GM12878 (cell line): ENCODE measurements at regions not wholly inside any gene's neighbourhood (a gene's known extent, or its start where the extent isn't known, plus 50 kb on each side); places are given as distances from the start of the nearest gene placed in this dataset.

Experiments used
- ATAC-seq: fragments of 200-7000 bp; cut with Tn5 transposase; 3 replicates; pipeline ENCODE4 v1.9.1; 2020; ENCODE audit warnings: mild to moderate bottlenecking, moderate library complexity
- BruUV-seq: library from RNA; stranded (reverse); fragments of 400-500 nt; replicated peaks from 2 replicates; lab custom pipeline; 2021; lab: Mats Ljungman, UMichigan
- CTCF ChIA-PET: fragments of 300-600 bp; sonication (Branson Sonifier 250); formaldehyde crosslinking; extraction: SDS; loops from one replicate; lab custom pipeline; 2021; ENCODE audit warnings: inconsistent platforms; lab: Yijun Ruan, JAX
- POLR2A ChIA-PET: fragments of 350-600 bp; formaldehyde crosslinking; extraction: SDS; loops from one replicate; lab custom pipeline; 2021; ENCODE audit warnings: inconsistent platforms; lab: Charles Lee
- RAD21 ChIA-PET: fragments of 300-600 bp; sonication (Branson Sonifier 250); formaldehyde crosslinking; loops from one replicate; lab custom pipeline; 2023; ENCODE audit warnings: antibody characterized with exemption; ENCODE audit not compliant: unreplicated experiment; lab: Charles Lee
- SMC1A ChIA-PET: fragments of 300-600 bp; sonication (Branson Sonifier 250); formaldehyde crosslinking; loops from one replicate; lab custom pipeline; 2023; ENCODE audit not compliant: unreplicated experiment, uncharacterized antibody; lab: Charles Lee
- DNase-seq: peaks from one replicate; pipeline ENCODE4 v3.0.0-alpha.2; 2011; ENCODE audit warnings: low read depth, low spot score
- FAIRE-seq: peaks from 3 replicates; lab custom pipeline; 2011; peaks lifted over from hg19 to GRCh38; lab: Jason Lieb, UNC
- H2AFZ ChIP-seq: 2 replicates; pipeline ENCODE4 v1.6.0; 2011; ENCODE audit warnings: low read depth, low read length, control low read depth; ENCODE audit not compliant: control insufficient read depth
- H3K27ac ChIP-seq: 2 replicates; pipeline ENCODE4 v1.5.1; 2011; ENCODE audit warnings: control low read depth; ENCODE audit not compliant: control insufficient read depth, insufficient read depth
- H3K27me3 ChIP-seq, 2 experiments: replicated peaks in 1 of 2; 2 replicates each; pipeline versions ENCODE4 v1.6.0 to v1.6.1; 2011; ENCODE audit warnings: low read length in 1 of 2; ENCODE audit not compliant: control insufficient read depth in 2 of 2, insufficient read depth in 2 of 2
- H3K36me3 ChIP-seq, 2 experiments: 2 replicates each; pipeline ENCODE4 v1.5.1; 2011; ENCODE audit warnings: low read length in 1 of 2; ENCODE audit not compliant: control insufficient read depth in 2 of 2, insufficient read depth in 2 of 2
- H3K4me1 ChIP-seq: 2 replicates; pipeline ENCODE4 v1.6.1; 2011; ENCODE audit warnings: mild to moderate bottlenecking, low read length, moderate library complexity, mixed read lengths; ENCODE audit not compliant: control insufficient read depth, insufficient read depth
- H3K4me2 ChIP-seq: 2 replicates; pipeline ENCODE4 v1.6.0; 2011; ENCODE audit warnings: control low read depth; ENCODE audit not compliant: control insufficient read depth, insufficient read depth
- H3K4me3 ChIP-seq: fragments of 200-600 bp; sonication (generic); 2 replicates; pipeline ENCODE4 v1.5.1; 2016
- H3K79me2 ChIP-seq: 2 replicates; pipeline ENCODE4 v1.6.0; 2011; ENCODE audit warnings: low read length; ENCODE audit not compliant: control insufficient read depth, insufficient read depth
- H3K9ac ChIP-seq: 2 replicates; pipeline ENCODE4 v1.8.0; 2011; ENCODE audit warnings: low read length, control low read depth, mixed read lengths; ENCODE audit not compliant: control insufficient read depth, insufficient read depth
- H3K9me3 ChIP-seq: replicated peaks from 3 replicates; pipeline ENCODE4 v1.5.1; 2011; ENCODE audit warnings: mild to moderate bottlenecking, low read length; ENCODE audit not compliant: control insufficient read depth, insufficient read depth
- H4K20me1 ChIP-seq: 2 replicates; pipeline ENCODE4 v1.6.0; 2011; ENCODE audit not compliant: control insufficient read depth, insufficient read depth
- BMI1 ChIP-seq: fragments of 450-650 bp; IDR thresholded peaks from 2 replicates; pipeline ENCODE4 v1.6.1; 2016; ENCODE audit warnings: mild to moderate bottlenecking, moderate library complexity, borderline replicate concordance
- CHD2 ChIP-seq: IDR thresholded peaks from 2 replicates; pipeline ENCODE4 v1.6.1; 2011; ENCODE audit warnings: low read depth, low read length, improper control_type of control experiment, borderline replicate concordance
- EED ChIP-seq: sonication (generic); IDR thresholded peaks from 2 replicates; pipeline ENCODE4 v1.6.1; 2016; ENCODE audit warnings: antibody characterized with exemption, low read depth
- HDAC6 ChIP-seq: fragments of 200-600 bp; sonication (generic); IDR thresholded peaks from one replicate; pipeline ENCODE4 v1.8.0; 2017; ENCODE audit warnings: antibody characterized with exemption; ENCODE audit not compliant: unreplicated experiment
- HDGF ChIP-seq: fragments of 450-650 bp; IDR thresholded peaks from 2 replicates; pipeline ENCODE4 v1.6.1; 2016; ENCODE audit warnings: antibody characterized with exemption
- IKZF2 ChIP-seq, 2 experiments: fragments of 450-650 bp; IDR thresholded peaks; 2 replicates each; pipeline ENCODE4 v1.6.1; 2017; ENCODE audit warnings: mild to moderate bottlenecking in 2 of 2, moderate library complexity in 2 of 2
- MEF2A ChIP-seq: IDR thresholded peaks from 2 replicates; pipeline ENCODE4 v1.6.1; 2011; ENCODE audit warnings: low read depth, mild to moderate bottlenecking, low read length, moderate library complexity; ENCODE audit not compliant: insufficient read depth
- MYC ChIP-seq: IDR thresholded peaks from 2 replicates; pipeline ENCODE4 v1.6.1; 2011; ENCODE audit warnings: mild to moderate bottlenecking, low read length, moderate library complexity, inconsistent platforms; ENCODE audit not compliant: insufficient read depth, insufficient replicate concordance, insufficient read length, severe bottlenecking
- NFYA ChIP-seq: IDR thresholded peaks from 2 replicates; pipeline ENCODE4 v1.6.1; 2011; ENCODE audit warnings: low read depth, mild to moderate bottlenecking, low read length, improper control_type of control experiment, borderline replicate concordance
- RFX5 ChIP-seq: IDR thresholded peaks from 2 replicates; pipeline ENCODE4 v1.6.1; 2011; ENCODE audit warnings: low read depth, low read length, improper control_type of control experiment
- YBX1 ChIP-seq: fragments of 450-650 bp; IDR thresholded peaks from 2 replicates; pipeline ENCODE4 v1.6.1; 2016; ENCODE audit warnings: antibody characterized with exemption
- WGBS: methylation state at CpG from one replicate; pipeline ENCODE4 v1.1.6; 2016; ENCODE audit warnings: low lambda C conversion rate; ENCODE audit not compliant: insufficient replicate concordance, insufficient coverage; ENCODE audit errors: missing lambda C conversion rate; 5-methylcytosine and 5-hydroxymethylcytosine counted together
- in situ Hi-C: fragments of 300-500 bp; cut with MboI; formaldehyde crosslinking; loops from 9 replicates; pipeline ENCODE4 v1.14.3; 2018; ENCODE audit warnings: mixed read lengths
- intact Hi-C: fragments of 100-400 bp; cut with micrococcal nuclease; formaldehyde crosslinking; loops from one replicate; pipeline ENCODE4 v1.14.2; 2022; ENCODE audit not compliant: unreplicated experiment
- TF ChIP-seq, protein P1 (sequence below): fragments of 450-650 bp; IDR thresholded peaks from 2 replicates; pipeline ENCODE4 v1.6.1; 2017; ENCODE audit warnings: low read depth, mild to moderate bottlenecking, moderate library complexity
- TF ChIP-seq, protein P2 (sequence below): fragments of 150-350 bp; IDR thresholded peaks from 2 replicates; pipeline ENCODE4 v1.6.1; 2014; ENCODE audit warnings: mild to moderate bottlenecking, low read depth, low read length
- TF ChIP-seq, protein P3 (sequence below): fragments of 450-650 bp; IDR thresholded peaks from 2 replicates; pipeline ENCODE4 v1.6.1; 2014; ENCODE audit warnings: mild to moderate bottlenecking
- TF ChIP-seq, protein P4 (sequence below): IDR thresholded peaks from 2 replicates; pipeline ENCODE4 v1.6.1; 2011; ENCODE audit warnings: low read depth, low read length, improper control_type of control experiment, borderline replicate concordance

DNA sequence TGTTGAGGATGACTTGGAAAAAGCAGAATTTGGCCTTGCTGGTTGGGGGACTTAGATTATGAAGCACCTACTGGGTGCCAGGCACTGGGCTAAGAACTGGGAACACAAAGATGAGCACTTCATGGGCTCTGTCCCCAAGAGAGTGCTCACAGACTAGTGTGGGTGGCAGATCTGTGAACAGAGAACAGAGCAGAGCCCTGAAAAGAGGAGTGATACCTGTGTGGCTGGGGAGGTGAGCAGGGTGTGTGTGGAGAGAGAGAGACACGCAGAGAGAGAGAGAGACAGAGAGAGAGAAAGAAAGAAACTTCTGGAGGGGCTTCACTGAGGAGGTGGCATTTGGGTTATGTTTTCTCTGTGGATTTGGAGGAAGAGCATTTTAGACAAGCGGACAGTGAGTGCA is 61.1 kb upstream of the PPP2R5A start:
- H3K36me3 ChIP-seq = no peaks in the 10 kb centered on the region
- POLR2A ChIA-PET = no interaction called here
- ATAC-seq (peak; percentile 23; the same call in 1 of the 3 replicates), FAIRE-seq (no peak), DNase-seq (no peak)
- in situ Hi-C loops (no loop called here), intact Hi-C loops (no loop called here)
- SMC1A ChIA-PET = no interaction called here
- no peak overlapping the region for H2AFZ ChIP-seq
- no peaks in the 10 kb centered on the region for H3K9me3 ChIP-seq
- H3K4me3 ChIP-seq = no peak overlapping the region
- H3K4me2 ChIP-seq = no peak overlapping the region
- no peaks in the 10 kb centered on the region for H3K79me2 ChIP-seq
- BruUV-seq = no TSS peak
- H3K27me3 ChIP-seq = no peaks in the 10 kb centered on the region
- no peak overlapping the region for H3K27ac ChIP-seq
- WGBS = 61% methylated on average over 2 of the region's 2 CpGs
- no peak overlapping the region for H3K9ac ChIP-seq
- no peaks in the 10 kb centered on the region for H4K20me1 ChIP-seq
- CTCF ChIA-PET = no interaction called here
- H3K4me1 ChIP-seq = peaks cover 7% of the 10 kb centered on the region
- TF ChIP-seq, protein P1, sequence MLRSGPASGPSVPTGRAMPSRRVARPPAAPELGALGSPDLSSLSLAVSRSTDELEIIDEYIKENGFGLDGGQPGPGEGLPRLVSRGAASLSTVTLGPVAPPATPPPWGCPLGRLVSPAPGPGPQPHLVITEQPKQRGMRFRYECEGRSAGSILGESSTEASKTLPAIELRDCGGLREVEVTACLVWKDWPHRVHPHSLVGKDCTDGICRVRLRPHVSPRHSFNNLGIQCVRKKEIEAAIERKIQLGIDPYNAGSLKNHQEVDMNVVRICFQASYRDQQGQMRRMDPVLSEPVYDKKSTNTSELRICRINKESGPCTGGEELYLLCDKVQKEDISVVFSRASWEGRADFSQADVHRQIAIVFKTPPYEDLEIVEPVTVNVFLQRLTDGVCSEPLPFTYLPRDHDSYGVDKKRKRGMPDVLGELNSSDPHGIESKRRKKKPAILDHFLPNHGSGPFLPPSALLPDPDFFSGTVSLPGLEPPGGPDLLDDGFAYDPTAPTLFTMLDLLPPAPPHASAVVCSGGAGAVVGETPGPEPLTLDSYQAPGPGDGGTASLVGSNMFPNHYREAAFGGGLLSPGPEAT = no peak
- TF ChIP-seq YBX1 (no peak), CHD2 (no peak), HDGF (no peak), MEF2A (no peak), MYC (no peak), NFYA (no peak), IKZF2 (IDR thresholded peaks at IDR 0.05) (no peak), RFX5 (no peak), BMI1 (no peak), HDAC6 (no peak), EED (no peak)
- TF ChIP-seq, protein P2, sequence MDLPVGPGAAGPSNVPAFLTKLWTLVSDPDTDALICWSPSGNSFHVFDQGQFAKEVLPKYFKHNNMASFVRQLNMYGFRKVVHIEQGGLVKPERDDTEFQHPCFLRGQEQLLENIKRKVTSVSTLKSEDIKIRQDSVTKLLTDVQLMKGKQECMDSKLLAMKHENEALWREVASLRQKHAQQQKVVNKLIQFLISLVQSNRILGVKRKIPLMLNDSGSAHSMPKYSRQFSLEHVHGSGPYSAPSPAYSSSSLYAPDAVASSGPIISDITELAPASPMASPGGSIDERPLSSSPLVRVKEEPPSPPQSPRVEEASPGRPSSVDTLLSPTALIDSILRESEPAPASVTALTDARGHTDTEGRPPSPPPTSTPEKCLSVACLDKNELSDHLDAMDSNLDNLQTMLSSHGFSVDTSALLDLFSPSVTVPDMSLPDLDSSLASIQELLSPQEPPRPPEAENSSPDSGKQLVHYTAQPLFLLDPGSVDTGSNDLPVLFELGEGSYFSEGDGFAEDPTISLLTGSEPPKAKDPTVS = no peak
- TF ChIP-seq, protein P3, sequence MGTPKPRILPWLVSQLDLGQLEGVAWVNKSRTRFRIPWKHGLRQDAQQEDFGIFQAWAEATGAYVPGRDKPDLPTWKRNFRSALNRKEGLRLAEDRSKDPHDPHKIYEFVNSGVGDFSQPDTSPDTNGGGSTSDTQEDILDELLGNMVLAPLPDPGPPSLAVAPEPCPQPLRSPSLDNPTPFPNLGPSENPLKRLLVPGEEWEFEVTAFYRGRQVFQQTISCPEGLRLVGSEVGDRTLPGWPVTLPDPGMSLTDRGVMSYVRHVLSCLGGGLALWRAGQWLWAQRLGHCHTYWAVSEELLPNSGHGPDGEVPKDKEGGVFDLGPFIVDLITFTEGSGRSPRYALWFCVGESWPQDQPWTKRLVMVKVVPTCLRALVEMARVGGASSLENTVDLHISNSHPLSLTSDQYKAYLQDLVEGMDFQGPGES = no peak
- TF ChIP-seq, protein P4, sequence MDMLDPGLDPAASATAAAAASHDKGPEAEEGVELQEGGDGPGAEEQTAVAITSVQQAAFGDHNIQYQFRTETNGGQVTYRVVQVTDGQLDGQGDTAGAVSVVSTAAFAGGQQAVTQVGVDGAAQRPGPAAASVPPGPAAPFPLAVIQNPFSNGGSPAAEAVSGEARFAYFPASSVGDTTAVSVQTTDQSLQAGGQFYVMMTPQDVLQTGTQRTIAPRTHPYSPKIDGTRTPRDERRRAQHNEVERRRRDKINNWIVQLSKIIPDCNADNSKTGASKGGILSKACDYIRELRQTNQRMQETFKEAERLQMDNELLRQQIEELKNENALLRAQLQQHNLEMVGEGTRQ = no peak
- RAD21 ChIA-PET = no interaction called here
